ENCODE measurements at regions not wholly inside any gene's neighbourhood (a gene's known extent, or its start where the extent isn't known, plus 50 kb on each side); places are given as distances from the start of the nearest gene placed in this dataset.

DNA sequence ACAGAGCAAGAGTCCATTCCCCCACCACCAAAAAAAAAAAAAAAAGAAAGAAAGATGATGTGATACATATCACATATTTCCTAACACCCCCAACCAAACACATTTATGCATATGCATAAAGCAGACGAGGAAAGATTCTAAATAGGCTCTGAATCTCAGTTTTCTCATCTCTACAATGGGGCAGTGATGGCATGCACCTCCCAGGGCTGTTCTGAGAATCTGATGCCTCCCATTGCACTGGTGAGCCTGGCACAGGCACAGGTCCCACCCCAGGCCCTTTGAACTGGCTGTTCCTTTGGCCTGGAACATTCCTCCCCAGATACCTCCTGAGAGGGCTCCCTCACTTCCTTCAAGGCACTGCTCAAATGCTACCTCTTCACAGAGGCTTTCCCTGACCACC lies 116.5 kb downstream of the C9orf50 start:
- no peak for DNase-seq

DNA sequence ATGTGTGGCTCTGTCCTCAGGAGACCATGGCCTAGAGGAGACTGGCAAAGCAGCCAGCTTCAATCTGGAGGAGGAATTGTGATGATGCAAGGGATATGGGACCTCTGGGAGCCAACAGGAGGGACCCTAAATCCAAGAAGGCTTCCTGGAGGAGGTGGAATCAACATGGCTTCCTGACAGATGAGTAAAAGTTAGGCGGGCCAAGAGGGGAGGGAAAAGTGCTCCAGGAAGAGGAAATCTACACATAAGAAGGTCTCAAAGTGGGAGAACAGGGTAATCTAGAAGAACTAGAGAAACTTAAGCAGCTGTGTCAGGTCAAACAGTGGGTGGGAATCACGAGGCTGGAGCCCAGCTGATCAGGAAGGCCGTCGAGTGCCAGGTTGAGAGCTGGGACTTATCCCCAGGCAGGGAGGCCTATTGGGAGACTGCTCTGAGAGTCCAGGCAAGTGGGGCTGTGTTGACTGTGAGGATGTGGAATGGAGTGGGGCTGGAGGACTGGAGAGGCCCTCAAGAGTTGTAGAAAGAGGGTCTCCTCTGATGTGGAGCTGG lies 119.1 kb downstream of the C9orf50 start:
- DNase-seq, result no peak

DNA sequence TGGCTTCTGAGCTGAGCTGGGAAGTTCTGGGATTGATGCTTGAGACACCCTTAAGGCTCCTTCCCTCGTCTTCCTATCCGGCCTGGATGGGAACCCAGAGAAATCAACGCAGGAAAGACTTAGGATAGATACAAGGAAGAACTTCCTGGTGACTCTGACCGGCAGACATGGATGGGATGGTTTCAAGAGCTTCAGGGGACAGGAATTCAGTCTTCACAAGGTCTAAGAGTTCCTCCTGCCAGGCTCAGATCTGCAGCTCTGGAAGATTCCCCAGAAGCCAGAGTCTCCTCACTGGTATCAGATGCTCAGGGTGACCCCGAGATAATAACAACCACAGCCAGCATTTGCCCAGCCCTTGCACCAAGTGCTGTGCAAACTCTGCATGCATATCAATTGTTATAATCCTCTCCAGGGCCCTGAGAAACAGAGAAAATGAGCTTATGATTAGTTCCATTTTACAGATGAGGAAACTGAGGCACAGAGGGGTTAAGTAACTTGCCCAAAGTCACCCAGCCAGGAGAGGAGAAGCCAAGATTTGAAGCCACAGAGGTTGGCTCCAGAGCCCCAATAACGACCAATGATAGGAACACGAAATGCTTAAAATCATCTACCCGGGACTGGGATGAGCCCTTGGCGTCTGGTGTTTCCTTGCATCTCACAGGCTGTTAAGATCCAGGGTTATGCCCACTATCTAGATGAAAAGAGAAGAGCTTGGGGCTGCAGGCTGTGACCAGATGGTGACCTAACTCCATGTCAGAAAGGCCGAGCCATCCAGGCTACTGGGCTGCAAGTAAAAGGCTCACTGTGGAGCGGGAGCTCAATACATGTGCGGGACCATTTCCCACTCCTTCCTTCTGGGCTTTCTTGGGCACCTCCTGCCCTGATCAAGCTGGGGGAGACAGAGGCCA lies 119.8 kb downstream of the C9orf50 start:
- no peak for DNase-seq

DNA sequence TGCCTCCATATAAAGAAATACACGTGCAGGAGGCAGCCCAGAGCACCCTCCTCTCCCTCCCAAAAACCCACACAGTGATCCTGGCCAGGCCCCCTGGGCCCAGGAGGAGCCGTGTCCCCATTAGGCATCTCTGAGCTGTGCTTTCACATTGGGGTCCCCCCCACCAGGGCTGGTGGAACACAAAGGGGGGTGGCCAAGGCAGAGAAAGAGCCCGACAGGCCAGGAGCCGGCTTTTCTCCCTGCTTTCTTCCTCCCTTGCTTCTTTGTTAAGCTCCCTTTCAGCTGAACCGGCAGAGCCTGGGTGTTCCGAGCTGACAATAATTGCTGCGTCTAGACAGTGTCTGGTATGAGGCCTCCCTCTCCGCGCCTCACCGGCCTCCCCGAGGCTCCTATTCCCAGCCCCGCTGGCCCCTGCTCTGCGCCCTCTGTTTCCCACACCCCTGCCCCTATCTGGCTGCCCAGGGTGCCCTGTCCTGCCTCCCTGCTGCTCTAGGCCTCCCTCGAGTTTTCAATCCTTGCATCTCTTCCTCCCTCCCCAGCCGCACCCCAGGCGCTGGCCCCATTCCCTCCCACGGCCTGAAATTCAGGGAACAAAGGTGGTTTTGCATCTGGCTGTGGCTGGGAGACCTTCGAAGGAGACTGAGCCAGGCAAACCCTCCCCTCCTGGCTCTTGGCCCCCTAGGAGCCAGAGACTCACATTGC lies 120.6 kb downstream of the C9orf50 start:
- no peak for DNase-seq

DNA sequence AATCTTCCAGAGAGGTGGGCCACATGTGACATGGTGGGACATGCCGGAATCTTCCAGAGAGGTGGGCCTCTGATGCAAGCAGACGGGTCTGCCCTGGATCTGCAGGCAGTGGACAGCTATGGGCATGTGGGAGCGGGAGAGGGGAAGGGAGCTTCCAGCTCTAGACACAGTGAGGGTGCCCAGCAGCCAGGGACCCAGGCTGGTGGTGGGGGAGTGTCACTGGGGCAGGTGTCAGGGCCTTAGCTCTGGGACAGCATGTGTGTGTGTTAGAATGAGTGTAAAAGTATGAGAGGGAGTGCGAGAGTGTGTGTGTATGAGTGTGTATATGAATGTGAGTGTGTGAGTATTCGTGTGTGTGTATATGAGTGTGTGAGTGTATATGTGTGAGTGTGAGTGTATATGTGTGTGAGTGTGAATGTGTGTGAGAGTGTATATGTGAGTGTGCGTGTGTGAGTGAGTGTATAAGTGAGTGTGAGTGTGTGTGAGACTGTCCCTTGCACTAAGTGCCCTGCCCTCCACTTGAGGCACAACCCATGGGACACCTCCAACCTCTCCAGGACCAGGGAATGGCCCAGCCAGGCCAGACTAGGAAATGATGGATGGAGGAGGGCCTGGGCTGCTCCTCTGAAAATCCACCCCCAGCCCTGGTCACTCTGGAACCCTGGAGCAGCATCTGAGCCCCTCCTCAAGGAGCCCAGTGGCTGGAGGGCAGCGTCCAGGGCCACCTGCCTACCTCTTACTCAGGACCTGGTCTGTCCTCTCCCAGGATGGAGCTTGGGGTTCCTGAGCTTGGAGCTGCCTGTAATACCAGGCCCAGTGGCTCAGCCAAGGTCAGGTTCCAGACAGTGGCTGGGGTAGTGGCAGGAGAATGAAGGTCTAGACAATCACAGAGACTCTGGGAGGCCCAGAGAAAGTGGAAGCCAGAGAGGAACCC lies 122.2 kb downstream of the C9orf50 start:
- DNase-seq, result no peak

DNA sequence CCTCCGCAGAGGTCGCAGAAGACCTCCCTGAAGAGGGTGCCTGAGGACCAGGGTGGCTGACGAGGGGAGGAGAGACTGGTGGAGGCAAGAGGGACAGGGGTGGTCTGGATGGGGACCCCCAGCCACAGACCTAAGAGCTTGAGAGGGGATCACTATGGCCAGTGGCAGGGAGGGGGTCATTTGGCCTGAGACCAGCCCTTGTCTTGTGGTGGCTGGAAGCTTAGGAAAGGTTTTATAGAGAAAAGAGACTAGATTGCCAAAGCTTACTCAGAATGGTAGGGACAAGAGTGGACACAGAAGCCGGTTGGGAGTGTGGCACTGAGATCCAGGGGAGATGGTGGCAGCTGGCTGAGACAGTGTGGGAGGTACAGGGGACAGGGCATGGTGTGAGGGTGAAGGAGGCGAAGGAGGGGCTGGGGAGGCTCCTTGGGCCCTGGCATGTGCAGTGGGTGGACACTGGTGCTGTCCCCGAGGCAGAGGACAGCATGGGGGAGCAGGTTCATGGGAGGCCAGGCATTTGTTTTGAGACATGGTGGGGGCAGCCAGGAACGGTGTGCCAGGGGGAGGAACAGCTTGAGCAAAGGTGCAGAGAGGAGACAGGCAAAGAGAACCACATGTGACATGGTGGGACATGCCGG lies 123.0 kb downstream of the C9orf50 start:
- no peak for DNase-seq

DNA sequence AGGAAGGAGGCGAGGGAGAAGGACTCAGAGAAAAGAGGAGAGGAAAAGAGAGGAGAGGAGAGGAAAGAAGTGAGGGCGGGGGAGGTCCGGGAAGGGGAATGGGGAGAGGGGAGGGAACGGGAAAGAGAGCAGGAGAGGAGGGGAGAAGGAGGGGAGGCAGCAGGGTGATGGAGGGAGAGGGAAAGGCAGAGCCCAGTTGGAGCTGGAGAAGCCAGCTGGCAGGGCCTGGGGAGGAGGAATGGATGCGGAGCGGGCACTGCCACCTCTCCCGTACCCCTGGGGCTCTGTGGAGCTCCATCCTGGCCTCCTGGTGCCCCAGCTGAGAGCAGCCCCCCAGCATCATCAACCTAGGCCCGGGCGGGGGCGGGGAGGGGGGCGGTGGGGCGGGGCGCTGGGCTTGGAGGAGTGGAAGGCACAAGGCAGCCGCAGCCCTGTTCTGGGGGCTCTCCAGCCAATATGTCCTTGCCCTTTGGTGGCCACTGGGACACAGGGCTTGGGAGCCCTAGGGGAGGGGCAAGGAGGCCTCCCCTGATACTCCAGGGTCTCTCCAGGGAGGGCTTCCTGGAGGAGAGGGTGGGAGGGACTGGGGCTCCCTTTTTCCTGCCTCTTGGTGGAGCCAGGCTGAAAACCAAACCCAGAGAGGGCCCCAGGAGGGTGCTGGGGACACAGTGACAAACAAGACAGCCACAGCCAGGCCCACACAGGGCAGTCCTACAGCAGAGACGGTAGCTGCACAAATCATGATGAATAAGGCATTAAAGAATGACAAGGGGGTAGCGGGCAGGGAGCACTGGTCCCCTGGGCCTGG lies 123.7 kb downstream of the C9orf50 start:
- DNase-seq, result no peak

DNA sequence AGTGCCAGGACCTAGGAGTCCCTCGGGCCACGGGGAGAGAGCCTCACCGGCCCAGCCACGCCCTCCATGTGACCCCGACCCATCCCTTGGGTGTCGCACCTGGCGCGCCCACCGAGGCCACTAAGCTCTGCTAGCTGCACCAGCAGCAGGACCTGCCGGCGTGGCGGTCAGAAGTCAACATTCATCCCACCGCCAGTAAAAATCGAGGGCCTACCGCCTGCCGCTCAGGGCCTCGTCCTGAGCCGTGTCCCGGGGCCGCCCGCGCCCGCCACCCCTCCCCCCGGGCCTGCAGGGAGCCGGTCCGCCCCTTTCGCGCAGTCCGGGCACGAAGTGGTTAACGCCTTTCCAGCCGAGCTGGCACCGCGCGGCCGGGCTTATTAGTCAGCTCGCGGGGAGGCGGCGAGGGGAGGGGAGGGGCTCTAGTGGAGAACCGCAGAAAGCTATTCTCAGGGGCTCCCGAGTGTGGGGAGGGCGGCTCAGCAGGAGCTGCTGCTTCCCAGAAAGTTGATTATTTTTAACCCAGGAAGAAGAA lies 124.4 kb downstream of the C9orf50 start:
- peak; percentile 60 for DNase-seq

DNA sequence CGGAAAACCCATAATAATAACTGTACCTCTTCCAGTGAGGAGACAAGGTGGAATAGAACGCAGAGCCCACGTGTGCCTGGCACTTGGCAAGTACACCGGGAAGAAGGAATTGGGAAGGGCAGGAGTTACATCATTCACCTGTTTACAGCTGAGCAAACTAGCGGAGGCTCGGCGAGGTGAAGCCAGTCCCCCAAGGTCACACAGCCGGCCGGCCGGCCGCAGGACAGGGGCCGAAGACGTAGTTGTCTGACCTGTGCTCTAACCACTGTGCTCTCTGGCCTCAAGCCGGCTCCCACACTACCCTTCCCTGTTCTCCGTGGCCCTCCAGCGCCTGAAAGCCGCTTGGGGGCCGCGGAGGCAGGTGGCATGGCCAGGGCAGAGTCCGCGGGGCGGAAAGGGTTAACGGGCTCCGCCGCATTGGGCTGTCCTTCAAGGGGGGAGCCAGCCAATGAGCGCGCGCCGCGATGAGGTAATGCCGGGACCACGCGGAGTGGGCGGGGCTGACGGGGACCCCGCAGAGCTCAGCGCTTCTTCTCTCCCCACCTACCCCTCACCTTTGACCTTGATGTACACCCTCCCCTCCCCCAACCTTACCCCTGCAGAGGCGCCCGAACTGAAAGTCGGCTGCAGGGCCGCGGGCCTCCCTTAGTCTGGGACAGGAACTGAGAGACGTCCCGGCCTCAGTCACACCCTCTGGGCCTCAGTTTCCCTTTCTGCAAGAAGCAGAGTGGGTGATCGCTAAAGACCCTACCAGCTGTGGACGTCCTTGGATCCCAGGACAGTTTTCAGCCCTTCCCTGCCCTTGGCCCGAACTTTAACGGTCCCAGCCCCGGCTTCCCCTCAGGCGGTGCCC lies 125.1 kb downstream of the C9orf50 start:
- peak; percentile 70 for DNase-seq

DNA sequence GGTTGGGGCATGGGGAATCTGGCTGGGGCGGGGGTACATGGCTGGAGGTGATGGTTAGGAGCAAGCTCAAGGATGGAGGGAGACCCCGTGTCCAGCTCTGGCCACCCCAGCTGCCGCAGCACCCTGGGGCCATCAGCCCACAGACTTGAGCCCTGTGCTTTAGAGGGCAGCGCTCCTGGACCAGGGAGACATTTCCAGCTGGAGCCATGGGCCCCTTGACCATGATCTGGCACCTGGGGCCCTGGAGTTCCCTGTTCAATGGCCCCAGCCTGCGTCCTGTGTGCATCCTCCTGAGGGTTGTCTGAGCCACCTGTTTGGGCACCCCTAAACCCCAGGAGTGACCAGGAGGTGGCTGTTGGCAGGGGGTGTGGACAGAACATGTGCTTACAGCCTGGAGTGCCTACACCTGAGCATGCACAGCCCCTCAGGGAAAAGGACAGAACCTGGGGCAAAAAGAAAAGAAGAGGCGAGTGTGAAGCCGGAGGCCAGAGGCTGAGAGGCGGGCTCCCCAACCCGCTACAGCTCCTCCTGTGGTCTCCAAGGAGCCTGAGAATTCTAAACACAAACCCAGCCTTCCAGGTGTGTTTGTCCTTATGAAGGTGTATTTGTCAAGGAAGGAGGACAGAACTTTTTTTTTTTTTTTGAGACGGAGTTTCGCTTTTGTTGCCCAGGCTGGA lies 126.7 kb downstream of the C9orf50 start:
- DNase-seq, result no peak

DNA sequence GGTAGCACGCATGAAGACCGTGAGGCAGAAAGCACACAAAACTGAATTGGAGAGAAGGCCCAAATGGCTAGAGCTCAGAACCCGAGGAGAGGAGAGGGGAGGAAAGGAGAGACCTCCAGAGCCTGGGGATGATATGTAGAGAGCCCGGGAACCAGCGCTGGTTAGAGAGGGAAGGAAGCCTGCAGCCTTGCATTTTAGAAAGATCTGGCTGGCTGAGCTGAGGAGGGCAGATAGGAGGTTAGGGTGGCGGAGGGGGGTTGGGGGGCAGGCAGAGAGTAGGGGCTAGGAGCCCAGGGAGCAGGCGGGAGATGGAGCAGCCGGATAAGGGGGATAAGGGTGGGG lies 127.2 kb downstream of the C9orf50 start:
- no peak for DNase-seq

DNA sequence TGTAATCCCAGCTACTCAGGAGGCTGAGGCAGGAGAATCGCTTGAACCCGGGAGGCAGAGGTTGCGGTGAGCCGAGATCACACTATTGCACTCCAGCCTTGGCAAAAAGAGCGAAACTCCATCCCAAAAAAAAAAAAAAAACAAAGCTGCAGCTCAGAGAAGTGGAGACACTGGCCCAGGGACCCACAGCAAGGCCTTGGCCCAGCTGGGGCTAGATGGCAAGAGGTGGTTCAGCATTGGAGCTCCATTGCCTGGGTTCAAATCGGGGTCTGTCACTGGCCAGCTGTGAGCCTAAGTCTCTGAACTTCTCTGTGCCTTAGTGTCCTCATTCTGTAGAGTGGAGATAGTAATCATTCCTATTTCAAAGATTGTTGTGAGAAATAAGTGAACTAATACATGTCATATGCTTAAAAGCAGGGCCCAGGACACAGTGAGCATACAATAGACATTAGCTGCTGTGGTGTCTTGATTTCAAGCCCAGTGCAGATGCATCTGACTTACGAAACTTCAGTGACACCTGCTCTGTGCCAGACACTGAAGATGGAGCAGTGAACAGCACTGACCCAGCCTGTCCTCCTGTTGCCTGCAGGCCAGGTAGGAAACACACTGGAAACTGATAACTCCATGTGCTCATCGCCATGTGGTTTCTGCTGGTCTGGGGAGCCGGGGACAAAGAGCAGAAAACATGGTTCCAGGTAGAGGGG lies 127.7 kb downstream of the C9orf50 start:
- no peak for DNase-seq

DNA sequence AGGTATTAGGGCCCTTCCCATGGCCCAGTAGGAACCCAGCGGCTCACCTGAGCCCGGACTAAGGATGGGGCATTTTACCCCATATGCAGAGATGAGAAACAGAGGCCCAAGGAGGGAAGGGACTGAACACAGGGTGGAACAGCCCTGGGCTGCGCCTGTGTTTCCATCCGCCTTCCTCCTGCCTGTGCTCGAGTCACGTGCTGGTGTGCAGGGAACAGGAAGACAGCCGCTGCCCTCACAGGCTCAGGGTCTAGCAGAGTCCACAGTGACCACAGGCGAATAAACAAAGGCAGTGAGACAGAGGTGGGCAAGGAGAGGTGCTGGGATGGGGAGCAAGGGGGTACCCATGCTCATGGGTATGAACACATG lies 129.4 kb downstream of the C9orf50 start:
- no peak for DNase-seq

DNA sequence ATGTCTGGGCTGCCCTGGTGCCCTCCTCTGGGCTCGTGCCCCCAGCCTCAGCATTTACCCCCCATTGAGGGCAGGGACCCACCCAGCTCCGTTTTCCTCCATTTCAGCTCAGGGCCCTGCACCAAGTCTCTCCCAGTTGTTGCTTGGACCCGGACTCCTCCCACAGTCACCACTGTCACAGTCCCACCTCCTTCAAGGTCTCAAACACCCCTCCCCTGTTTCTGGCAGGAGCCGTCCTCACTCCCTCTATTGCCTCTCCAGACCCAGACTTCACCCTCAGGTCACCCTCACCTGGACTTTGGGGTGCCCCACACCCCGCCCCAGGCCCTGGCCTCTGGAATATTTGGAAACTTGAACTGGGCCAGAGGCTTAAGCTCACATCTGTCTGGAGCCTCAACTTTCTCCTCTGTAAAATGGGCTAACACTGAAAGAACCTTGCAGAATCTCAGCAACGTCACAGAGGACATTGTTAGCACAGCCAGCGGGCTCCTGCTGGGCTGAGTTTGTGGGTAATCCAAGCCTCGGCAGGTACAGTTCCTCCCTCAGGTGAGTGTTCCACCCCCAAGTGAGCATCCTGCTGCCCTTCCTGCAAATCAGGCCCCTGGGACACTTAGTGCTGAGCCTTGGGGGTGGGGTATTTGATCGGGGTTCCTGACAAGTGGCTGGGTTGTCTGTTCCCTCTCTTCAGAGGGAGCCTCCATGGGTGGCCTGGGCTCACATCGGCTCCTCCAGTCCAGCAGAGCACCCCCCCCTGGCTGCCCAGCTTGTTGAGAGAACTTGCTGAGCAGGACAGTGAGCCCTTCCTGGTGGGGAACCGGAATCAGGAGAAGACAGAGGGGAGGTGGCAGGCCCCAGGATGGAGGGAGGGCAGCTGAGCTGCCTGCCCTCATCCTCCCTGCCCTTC lies 130.1 kb downstream of the C9orf50 start:
- no peak for DNase-seq

DNA sequence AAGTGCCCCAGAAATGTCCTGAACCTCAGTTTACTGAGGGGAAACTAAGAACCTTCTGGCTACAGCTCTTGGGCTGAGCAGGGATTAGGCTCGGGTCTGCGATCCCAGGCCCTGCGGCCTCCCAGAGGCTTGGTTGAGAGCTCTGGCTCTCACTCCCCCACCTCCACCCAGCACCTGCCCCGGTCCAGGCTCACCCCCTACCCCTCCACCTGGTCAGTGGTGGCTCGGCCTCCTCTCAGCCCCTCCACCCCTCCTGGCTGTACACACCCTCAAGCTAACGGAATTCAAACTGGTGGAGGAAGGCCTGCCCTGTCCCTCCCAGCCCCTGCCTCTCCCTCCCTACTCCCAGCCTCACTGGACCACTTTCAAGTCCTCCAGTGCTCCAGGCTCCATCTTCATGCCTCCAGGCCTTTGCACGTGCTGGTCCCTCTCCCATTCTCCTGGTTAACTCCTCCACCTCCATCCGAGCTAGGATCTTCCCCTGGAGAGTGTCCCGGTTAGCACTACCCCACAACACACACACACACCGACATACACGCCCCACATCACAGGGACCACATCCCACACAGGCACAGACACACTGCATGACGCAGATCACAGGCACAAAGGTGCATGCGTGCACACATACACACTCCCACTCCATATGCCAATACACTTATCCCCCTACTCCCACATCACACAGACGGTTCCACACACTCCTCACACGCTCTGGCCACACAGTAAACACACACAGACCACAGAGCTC lies 130.9 kb downstream of the C9orf50 start:
- DNase-seq, result no peak

DNA sequence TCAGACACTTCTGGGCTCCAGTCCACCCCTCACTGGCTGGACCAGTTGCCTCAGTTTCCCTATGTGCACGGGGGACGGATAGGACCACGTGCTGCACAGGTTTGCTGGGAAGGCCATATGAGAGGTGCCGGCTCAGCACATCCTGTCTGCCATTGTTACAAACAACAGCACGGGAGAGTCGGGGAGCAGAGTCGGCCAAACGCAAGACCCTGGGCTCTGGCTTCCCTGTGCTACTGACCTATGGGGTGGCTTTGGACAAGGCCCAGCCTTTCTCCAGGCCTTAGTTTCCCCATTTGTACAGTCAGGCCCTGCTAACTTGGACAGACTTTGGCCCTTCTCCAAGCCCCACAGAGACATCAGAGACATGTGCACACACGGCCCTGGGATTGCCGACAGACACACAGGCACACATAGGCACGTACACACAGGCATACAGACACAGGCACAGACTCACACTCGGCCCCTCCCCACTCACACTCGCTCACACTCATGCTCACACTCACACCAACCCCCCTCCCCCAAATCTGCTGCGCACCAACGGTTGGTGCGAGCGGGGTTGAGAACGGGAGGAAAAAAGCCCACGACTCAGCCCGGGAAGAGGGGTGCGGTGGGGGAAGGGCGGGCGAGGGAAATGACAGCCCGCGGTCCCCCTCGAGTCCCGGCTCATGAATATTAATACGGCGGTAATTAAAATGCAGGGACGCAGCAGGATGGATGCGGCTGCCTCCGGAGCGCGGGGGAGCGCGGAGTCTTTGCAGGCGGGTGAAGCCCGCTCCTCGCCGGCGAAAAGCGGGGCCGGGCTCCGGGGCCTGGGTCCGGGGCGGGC lies 133.0 kb downstream of the C9orf50 start:
- DNase-seq, result no peak

Measured in activated gamma-delta T cell (primary cell).